Astrocyte (in vitro differentiated cells and primary cell): ENCODE measurements at regions not wholly inside any gene's neighbourhood (a gene's known extent, or its start where the extent isn't known, plus 50 kb on each side); places are given as distances from the start of the nearest gene placed in this dataset.

Experiments
- CTCF ChIP-seq: IDR thresholded peaks from 2 replicates; pipeline ENCODE4 v1.5.1; 2011; ENCODE audit warnings: low read depth, mild to moderate bottlenecking, inconsistent platforms, low read length, moderate library complexity; ENCODE audit not compliant: insufficient read depth
- EZH2 ChIP-seq: IDR thresholded peaks from 2 replicates; pipeline ENCODE4 v1.6.1; 2012; ENCODE audit warnings: mild to moderate bottlenecking, low read length, inconsistent platforms; ENCODE audit not compliant: insufficient read depth

GRCh38 chr1:103190766-103191165 is 82.4 kb upstream of the COL11A1 start:
- TF ChIP-seq CTCF (no peak), EZH2 (no peak)
